Mesenchymal stem cell (in vitro differentiated cells and primary cell): ENCODE measurements at regions not wholly inside any gene's neighbourhood (a gene's known extent, or its start where the extent isn't known, plus 50 kb on each side); places are given as distances from the start of the nearest gene placed in this dataset.
A peak's percentile ranks its signal among the peaks of the same experiment; 100 is the strongest.

ENCODE experiments used
- DNase-seq: peaks from one replicate; pipeline ENCODE4 v3.0.0-alpha.2; 2013
- H2AFZ ChIP-seq: one replicate; pipeline ENCODE4 v1.6.1; 2013; ENCODE audit warnings: low read depth, mild to moderate bottlenecking, control low read depth, inconsistent platforms, low read length, moderate library complexity
- H2AK5ac ChIP-seq: 2 replicates; pipeline ENCODE4 v1.6.1; 2013; ENCODE audit warnings: low read length, moderate library complexity, mild to moderate bottlenecking, inconsistent platforms; ENCODE audit not compliant: severe bottlenecking
- H2BK120ac ChIP-seq: one replicate; pipeline ENCODE4 v1.6.1; 2013; ENCODE audit warnings: low read depth, mild to moderate bottlenecking, inconsistent platforms, low read length, moderate library complexity
- H2BK12ac ChIP-seq, 2 experiments: one replicate each; pipeline ENCODE4 v1.6.1; 2013; ENCODE audit warnings: inconsistent platforms in 2 of 2, low read length in 2 of 2, mild to moderate bottlenecking in 2 of 2, moderate library complexity in 2 of 2, control low read depth in 1 of 2
- H2BK15ac ChIP-seq: one replicate; pipeline ENCODE4 v1.6.1; 2013; ENCODE audit warnings: mild to moderate bottlenecking, low read depth, inconsistent platforms; ENCODE audit not compliant: poor library complexity, severe bottlenecking
- H2BK5ac ChIP-seq: 2 replicates; pipeline ENCODE4 v1.6.1; 2013; ENCODE audit warnings: low read depth, mild to moderate bottlenecking, low read length, control low read depth, inconsistent platforms; ENCODE audit not compliant: poor library complexity, severe bottlenecking
- H3K14ac ChIP-seq, 2 experiments: one replicate each; pipeline ENCODE4 v1.6.1; 2013; ENCODE audit warnings: inconsistent platforms in 2 of 2, low read length in 2 of 2, control low read depth in 1 of 2, mild to moderate bottlenecking in 1 of 2, moderate library complexity in 1 of 2
- H3K18ac ChIP-seq, 2 experiments: one replicate each; pipeline ENCODE4 v1.6.1; 2013; ENCODE audit warnings: inconsistent platforms in 2 of 2, low read length in 2 of 2, control low read depth in 1 of 2, low read depth in 1 of 2, mild to moderate bottlenecking in 1 of 2
- H3K23ac ChIP-seq, 2 experiments: one replicate each; pipeline ENCODE4 v1.6.1; 2013; ENCODE audit warnings: inconsistent platforms in 2 of 2, low read length in 2 of 2, mild to moderate bottlenecking in 2 of 2, moderate library complexity in 2 of 2, control low read depth in 1 of 2
- H3K27ac ChIP-seq: 2 replicates; pipeline ENCODE4 v1.5.1; 2013; ENCODE audit warnings: mild to moderate bottlenecking, moderate library complexity, low read length, control low read depth, inconsistent platforms; ENCODE audit not compliant: poor library complexity, severe bottlenecking
- H3K27me3 ChIP-seq, 2 experiments: 2 replicates each; pipeline versions ENCODE4 v1.6.1 to v1.7.0; 2013; ENCODE audit warnings: low read length in 2 of 2, mild to moderate bottlenecking in 2 of 2, moderate library complexity in 2 of 2, control low read depth in 1 of 2, inconsistent platforms in 1 of 2; ENCODE audit not compliant: control insufficient read depth in 1 of 2, insufficient read depth in 1 of 2
- H3K36me3 ChIP-seq, 2 experiments: 2 replicates each; pipeline versions ENCODE4 v1.6.1 to v1.7.0; 2013; ENCODE audit warnings: low read length in 2 of 2, control low read depth in 1 of 2, inconsistent platforms in 1 of 2, low read depth in 1 of 2, mild to moderate bottlenecking in 1 of 2; ENCODE audit not compliant: insufficient read depth in 2 of 2, control insufficient read depth in 1 of 2
- H3K4ac ChIP-seq, 2 experiments: one replicate each; pipeline ENCODE4 v1.6.1; 2013; ENCODE audit warnings: inconsistent platforms in 2 of 2, low read length in 2 of 2, mild to moderate bottlenecking in 2 of 2, moderate library complexity in 2 of 2, control low read depth in 1 of 2, low read depth in 1 of 2
- H3K4me1 ChIP-seq: 2 replicates; pipeline ENCODE4 v1.6.1; 2013; ENCODE audit warnings: low read depth, low read length, control low read depth; ENCODE audit not compliant: control insufficient read depth, insufficient read depth
- H3K4me2 ChIP-seq: 2 replicates; pipeline ENCODE4 v1.6.1; 2013; ENCODE audit warnings: low read length, mild to moderate bottlenecking, inconsistent platforms; ENCODE audit not compliant: poor library complexity, severe bottlenecking
- H3K4me3 ChIP-seq, 2 experiments: 2 replicates each; pipeline versions ENCODE4 v1.5.1 to v1.7.0; 2013; ENCODE audit warnings: low read length in 2 of 2, mild to moderate bottlenecking in 2 of 2, control low read depth in 1 of 2, low read depth in 1 of 2; ENCODE audit not compliant: insufficient read depth in 1 of 2
- H3K79me1 ChIP-seq: replicated peaks from 2 replicates; pipeline ENCODE4 v1.6.1; 2013; ENCODE audit warnings: mild to moderate bottlenecking, control low read depth, low read length, inconsistent platforms; ENCODE audit not compliant: poor library complexity, severe bottlenecking
- H3K9ac ChIP-seq: 2 replicates; pipeline ENCODE4 v1.7.0; 2013; ENCODE audit warnings: mild to moderate bottlenecking, low read length, moderate library complexity
- H3K9me3 ChIP-seq: 2 replicates; pipeline ENCODE4 v1.7.0; 2013; ENCODE audit warnings: mild to moderate bottlenecking, low read length; ENCODE audit not compliant: control insufficient read depth
- H4K8ac ChIP-seq: one replicate; pipeline ENCODE4 v1.6.1; 2013; ENCODE audit warnings: inconsistent platforms, mild to moderate bottlenecking, low read length, moderate library complexity
- H4K91ac ChIP-seq: one replicate; pipeline ENCODE4 v1.6.1; 2013; ENCODE audit warnings: mild to moderate bottlenecking, low read length, inconsistent platforms
- WGBS: methylation state at CpG from one replicate; pipeline ENCODE4 v1.1.7; 2013; ENCODE audit warnings: mixed read lengths; 5-methylcytosine and 5-hydroxymethylcytosine counted together

- Histone ChIP-seq H3K14ac (peak overlapping the region in 1 of 2 experiments; percentile 49), H4K8ac (peak overlapping the region; percentile 83), H3K18ac (peak overlapping the region; percentile 87 to 92), H4K91ac (peak overlapping the region; percentile 90), H3K4me3 (no peak overlapping the region), H2BK12ac (peak overlapping the region; percentile 77 to 97), H2BK120ac (peak overlapping the region; percentile 9), H3K27ac (peak overlapping the region; percentile 42), H3K9ac (peak overlapping the region; percentile 14), H3K27me3 (no peaks in the 10 kb centered on the region), H3K23ac (peak overlapping the region in 1 of 2 experiments; percentile 19), H3K79me1 (peaks cover 16% of the 10 kb centered on the region), H2AK5ac (no peak overlapping the region), H3K4me1 (peaks cover 47% of the 10 kb centered on the region), H2AFZ (no peak overlapping the region), H3K9me3 (no peaks in the 10 kb centered on the region), H3K4me2 (no peak overlapping the region), H2BK15ac (peak overlapping the region; percentile 44), H2BK5ac (no peak overlapping the region), H3K36me3 (peaks cover 0 to 7% of the 10 kb centered on the region in 2 experiments), H3K4ac (peak overlapping the region; percentile 83 to 89)
- 13% methylated on average over 26 of the region's 26 CpGs for WGBS
- DNase-seq, result peak; percentile 90
These were observed 231.2 kb upstream of the GSE1 start for GRCh38 chr16:85381738-85382592.

GRCh38 chr16:85382717-85383118, 230.4 kb upstream of the GSE1 start:
- Histone ChIP-seq H2AFZ (no peak overlapping the region), H3K79me1 (peaks cover 15% of the 10 kb centered on the region), H3K36me3 (peaks cover 0 to 7% of the 10 kb centered on the region in 2 experiments), H3K27ac (no peak overlapping the region), H3K9me3 (no peaks in the 10 kb centered on the region), H3K23ac (no peak overlapping the region), H3K27me3 (no peaks in the 10 kb centered on the region), H4K91ac (peak overlapping the region; percentile 78), H3K18ac (peak overlapping the region; percentile 25 to 92), H2BK5ac (no peak overlapping the region), H2BK12ac (peak overlapping the region in 1 of 2 experiments; percentile 97), H4K8ac (no peak overlapping the region), H3K4me1 (peaks cover 41% of the 10 kb centered on the region), H2BK15ac (no peak overlapping the region), H3K4ac (peak overlapping the region in 1 of 2 experiments; percentile 72), H3K4me2 (no peak overlapping the region), H3K9ac (no peak overlapping the region), H2AK5ac (no peak overlapping the region), H3K4me3 (no peak overlapping the region), H2BK120ac (no peak overlapping the region), H3K14ac (peak overlapping the region in 1 of 2 experiments; percentile 88)
- no peak for DNase-seq
- WGBS, result 97% methylated on average over 11 of the region's 11 CpGs

- Histone ChIP-seq H3K18ac (peak overlapping the region; percentile 74 to 92), H3K36me3 (peaks cover 0 to 7% of the 10 kb centered on the region in 2 experiments), H3K9ac (no peak overlapping the region), H2AK5ac (no peak overlapping the region), H2BK5ac (no peak overlapping the region), H4K8ac (peak overlapping the region; percentile 61), H3K23ac (no peak overlapping the region), H3K27me3 (no peaks in the 10 kb centered on the region), H3K14ac (peak overlapping the region in 1 of 2 experiments; percentile 88), H2BK120ac (peak overlapping the region; percentile 67), H3K4ac (peak overlapping the region; percentile 72 to 73), H2AFZ (no peak overlapping the region), H3K79me1 (peaks cover 12% of the 10 kb centered on the region), H4K91ac (peak overlapping the region; percentile 98), H3K9me3 (no peaks in the 10 kb centered on the region), H3K27ac (no peak overlapping the region), H2BK15ac (peak overlapping the region; percentile 38), H2BK12ac (peak overlapping the region; percentile 86 to 97), H3K4me2 (no peak overlapping the region), H3K4me3 (no peak overlapping the region), H3K4me1 (peaks cover 36% of the 10 kb centered on the region)
- WGBS, result 91% methylated on average over 16 of the region's 19 CpGs
- no peak for DNase-seq
These were observed 229.0 kb upstream of the GSE1 start for GRCh38 chr16:85383836-85384832.
